Naive thymus-derived CD8-positive, alpha-beta T cell (primary cell): ENCODE measurements at regions not wholly inside any gene's neighbourhood (a gene's known extent, or its start where the extent isn't known, plus 50 kb on each side); places are given as distances from the start of the nearest gene placed in this dataset.
"Not testable (repeated sequence)": the region's sequence is repeated elsewhere in the genome, so short reads cannot be mapped to it uniquely, and the experiment has no call there.

Source experiments
- ATAC-seq, 2 donors: fragments of 150-1000 bp; cut with Tn5 transposase in 1 of 2; sonication (Bioruptor Pico), chemical (Tn5 transposase) in 1 of 2; 1 replicate in 1 of 2; 2 replicates in 1 of 2; pipeline ENCODE4 v1.10.0; 2021; ENCODE audit warnings: mild to moderate bottlenecking in 2 of 2, moderate library complexity in 2 of 2
- POLR2A ChIA-PET: fragments of 350-600 bp; sonication (Branson Sonifier 250); formaldehyde crosslinking; loops from one replicate; lab custom pipeline; 2021; ENCODE audit warnings: antibody characterized with exemption; lab: Charles Lee
- DNase-seq, 10 donors: peaks; one replicate each; pipeline versions ENCODE4 v3.0.0 to v3.0.0-alpha.2; 2020 to 2022
- H3K27ac Mint-ChIP-seq, 10 donors: one replicate each; pipeline ENCODE4 v1.8.0; 2020 to 2022; ENCODE audit warnings: mild to moderate bottlenecking in 10 of 10, mixed read lengths in 10 of 10, moderate library complexity in 4 of 10, inconsistent platforms in 1 of 10
- H3K27me3 Mint-ChIP-seq, 5 donors: one replicate each; pipeline ENCODE4 v1.8.0; 2021 to 2022; ENCODE audit warnings: mixed read lengths in 5 of 5
- H3K36me3 Mint-ChIP-seq, 3 donors: one replicate each; pipeline ENCODE4 v1.8.0; 2020 to 2022; ENCODE audit warnings: mixed read lengths in 3 of 3, mild to moderate bottlenecking in 2 of 3, inconsistent platforms in 1 of 3
- H3K4me1 Mint-ChIP-seq, 4 donors: one replicate each; pipeline ENCODE4 v1.8.0; 2021 to 2022; ENCODE audit warnings: mixed read lengths in 4 of 4
- H3K4me3 Mint-ChIP-seq, 10 donors: one replicate each; pipeline ENCODE4 v1.8.0; 2020 to 2022; ENCODE audit warnings: mild to moderate bottlenecking in 10 of 10, mixed read lengths in 10 of 10, moderate library complexity in 6 of 10, inconsistent platforms in 1 of 10
- H3K9me3 Mint-ChIP-seq, 9 donors: one replicate each; pipeline ENCODE4 v1.8.0; 2020 to 2022; ENCODE audit warnings: mixed read lengths in 9 of 9, mild to moderate bottlenecking in 3 of 9, inconsistent platforms in 1 of 9, moderate library complexity in 1 of 9

DNA sequence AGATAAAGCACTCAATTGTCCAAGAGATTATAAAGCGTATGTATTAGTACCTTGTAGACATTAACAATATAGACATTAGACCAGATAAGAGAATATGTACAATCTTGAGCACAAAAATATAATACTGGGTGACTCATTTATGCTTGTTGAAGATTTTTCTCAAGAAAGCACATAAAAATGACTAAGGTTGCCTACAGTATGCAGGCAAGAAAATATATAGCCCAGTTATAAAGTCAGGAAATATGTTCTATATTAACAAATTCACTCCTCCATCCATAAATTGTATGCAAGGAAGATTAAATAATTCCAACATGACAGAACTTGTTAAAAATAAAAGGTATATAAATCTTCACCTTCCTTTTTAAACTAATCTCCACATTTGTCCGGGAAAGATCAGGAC, 356.4 kb upstream of the SLC39A10 start:
- Mint-ChIP-seq H3K4me1 (no peaks in the 10 kb centered on the region), H3K9me3 (peaks cover 0 to 2% (median 0%) of the 10 kb centered on the region in 9 donors), H3K36me3 (peaks cover 0 to 2% (median 0%) of the 10 kb centered on the region in 3 donors), H3K27ac (no peak overlapping the region), H3K27me3 (no peaks in the 10 kb centered on the region), H3K4me3 (no peak overlapping the region)
- POLR2A ChIA-PET = no interaction called here
- DNase-seq (no peak), ATAC-seq (no peak)

DNA sequence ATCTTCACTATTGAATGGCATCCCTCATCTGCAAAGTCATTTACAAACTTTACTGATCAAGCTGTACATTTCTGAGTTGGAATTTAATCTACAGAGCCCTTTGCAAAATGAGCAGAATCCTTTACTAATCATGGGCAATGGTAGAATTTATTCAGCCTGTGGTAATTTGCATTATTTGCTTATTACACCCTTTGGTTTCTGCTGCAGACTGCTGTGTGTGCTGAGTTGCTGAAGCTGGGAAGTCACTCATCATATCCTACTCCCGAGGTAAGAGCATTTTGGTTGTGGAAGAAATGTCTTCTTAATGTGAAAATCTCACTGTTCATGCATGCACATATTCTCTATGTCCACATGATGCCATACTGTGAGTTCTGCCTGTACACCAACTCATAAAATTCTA, 357.4 kb upstream of the SLC39A10 start:
- POLR2A ChIA-PET = no interaction called here
- Mint-ChIP-seq H3K36me3 (peaks cover 0 to 5% (median 5%) of the 10 kb centered on the region in 3 donors), H3K9me3 (peaks cover 0 to 10% (median 0%) of the 10 kb centered on the region in 9 donors), H3K4me3 (no peak overlapping the region), H3K27ac (no peak overlapping the region), H3K4me1 (no peaks in the 10 kb centered on the region), H3K27me3 (no peaks in the 10 kb centered on the region)
- DNase-seq = no peak
- no peak for ATAC-seq

DNA sequence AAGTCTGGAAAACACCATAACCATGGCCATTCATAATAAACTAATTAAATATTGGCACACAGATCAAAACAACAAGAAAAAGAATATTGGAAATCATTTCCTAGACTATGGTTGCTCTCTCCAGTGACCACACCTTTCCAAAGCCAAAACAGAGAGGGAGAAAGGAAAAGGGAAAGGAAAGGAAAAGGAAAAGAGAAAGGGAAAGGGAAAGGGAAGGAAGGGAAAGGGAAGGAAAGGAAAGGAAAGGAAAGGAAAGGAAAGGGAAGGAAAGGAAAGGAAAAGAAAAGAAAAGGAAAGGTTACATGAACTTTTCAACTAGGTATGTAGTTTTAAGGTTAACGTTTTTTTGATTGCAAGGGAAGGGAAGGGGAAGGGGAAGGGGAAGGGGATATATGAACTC, 360.5 kb upstream of the SLC39A10 start:
- POLR2A ChIA-PET = no interaction called here
- H3K27ac Mint-ChIP-seq = no peak overlapping the region
- no peaks in the 10 kb centered on the region for H3K4me1 Mint-ChIP-seq
- no peaks in the 10 kb centered on the region for H3K27me3 Mint-ChIP-seq
- DNase-seq = no peak
- H3K4me3 Mint-ChIP-seq = no peak overlapping the region
- H3K9me3 Mint-ChIP-seq = peaks cover 0 to 26% (median 3%) of the 10 kb centered on the region in 9 donors
- no peak for ATAC-seq
- peaks cover 0 to 13% (median 10%) of the 10 kb centered on the region in 3 donors for H3K36me3 Mint-ChIP-seq

DNA sequence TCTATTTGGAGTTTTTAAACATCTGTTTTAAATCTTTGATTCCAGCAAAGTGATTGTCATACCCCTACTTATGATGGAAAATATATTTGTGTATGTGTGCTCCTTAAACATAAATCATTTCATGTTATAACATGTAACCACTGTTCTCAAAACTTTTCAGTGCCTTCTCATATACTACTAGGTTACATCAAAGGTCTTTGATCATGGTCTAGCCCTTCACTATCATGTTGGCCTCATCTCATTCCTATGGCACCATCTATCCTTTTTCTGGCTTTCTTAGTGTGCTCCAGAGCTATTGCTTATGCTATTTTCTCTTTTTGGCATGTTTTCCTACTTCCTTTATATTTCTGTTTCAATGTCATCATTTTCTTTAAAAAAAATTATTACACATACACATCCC, 367.9 kb upstream of the SLC39A10 start:
- POLR2A ChIA-PET = no interaction called here
- H3K27me3 Mint-ChIP-seq = no peaks in the 10 kb centered on the region
- no peak overlapping the region for H3K4me3 Mint-ChIP-seq
- H3K36me3 Mint-ChIP-seq = peaks cover 0 to 6% (median 5%) of the 10 kb centered on the region in 3 donors
- H3K4me1 Mint-ChIP-seq = no peaks in the 10 kb centered on the region
- ATAC-seq (no peak), DNase-seq (no peak)
- peaks cover 0 to 10% (median 2%) of the 10 kb centered on the region in 9 donors for H3K9me3 Mint-ChIP-seq
- H3K27ac Mint-ChIP-seq = no peak overlapping the region

DNA sequence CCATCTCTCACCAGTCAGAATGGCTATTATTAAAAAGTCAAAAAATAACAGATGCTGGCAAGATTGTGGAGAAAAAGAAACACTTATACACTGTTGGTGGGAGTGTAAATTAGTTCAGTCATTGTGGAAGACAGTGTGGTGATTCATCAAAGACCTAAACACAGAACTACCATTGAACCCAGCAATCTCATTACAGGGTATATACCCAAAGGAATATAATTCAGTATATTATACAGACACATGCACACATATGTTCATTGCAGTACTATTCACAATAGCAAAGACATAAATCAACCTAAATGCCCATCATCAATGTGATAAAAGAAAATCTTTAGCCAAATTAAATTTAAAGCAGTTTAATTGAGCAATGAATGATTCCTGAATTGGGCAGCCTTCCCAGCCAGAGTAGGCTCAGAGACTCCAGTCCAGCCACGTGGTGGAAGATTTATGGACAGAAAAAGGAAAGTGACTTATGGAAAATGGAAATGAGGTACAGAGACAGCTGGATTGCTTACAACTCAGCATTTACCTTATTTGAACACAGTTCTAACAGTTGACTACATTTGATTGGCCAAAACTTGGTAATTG, 377.1 kb upstream of the SLC39A10 start:
- no peaks in the 10 kb centered on the region for H3K9me3 Mint-ChIP-seq
- peaks cover 0 to 2% (median 0%) of the 10 kb centered on the region in 4 donors for H3K4me1 Mint-ChIP-seq
- no peak overlapping the region for H3K27ac Mint-ChIP-seq
- DNase-seq (no peak), ATAC-seq (no peak)
- no peaks in the 10 kb centered on the region for H3K36me3 Mint-ChIP-seq
- no peaks in the 10 kb centered on the region for H3K27me3 Mint-ChIP-seq
- H3K4me3 Mint-ChIP-seq = no peak overlapping the region
- POLR2A ChIA-PET = no interaction called here

DNA sequence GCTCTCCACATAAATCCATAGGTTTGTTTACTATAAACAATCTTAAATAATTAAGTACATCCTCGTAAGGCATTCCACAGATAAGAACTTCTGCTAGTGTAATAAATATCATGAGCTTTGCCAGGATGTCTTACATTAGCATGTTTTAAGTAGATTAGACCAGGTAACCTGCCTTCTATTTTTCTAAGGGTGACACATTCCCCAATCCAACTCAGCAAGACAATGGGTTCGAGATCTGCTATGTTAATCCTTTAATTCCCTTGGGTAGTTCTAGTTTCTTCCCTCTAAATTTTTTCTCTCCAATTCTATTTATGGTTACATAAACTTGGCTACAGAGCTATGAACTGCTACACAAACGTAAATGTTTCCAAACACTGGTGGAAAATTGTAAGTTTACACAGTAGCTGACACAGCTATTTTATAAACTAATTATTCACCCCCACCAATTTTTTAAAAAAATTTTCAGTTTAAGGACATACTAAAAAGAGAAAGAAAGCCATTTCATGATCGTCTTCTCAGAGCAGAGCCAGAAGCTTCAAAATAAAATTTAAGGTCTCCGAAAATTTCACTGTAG, 386.5 kb upstream of the SLC39A10 start:
- Mint-ChIP-seq H3K4me3 (no peak overlapping the region), H3K4me1 (no peaks in the 10 kb centered on the region), H3K36me3 (peaks cover 0 to 10% (median 0%) of the 10 kb centered on the region in 3 donors), H3K27ac (peak overlapping the region in 1 of 10 donors; percentile 6), H3K9me3 (peaks cover 0 to 6% (median 2%) of the 10 kb centered on the region in 9 donors), H3K27me3 (peaks cover 0 to 4% (median 0%) of the 10 kb centered on the region in 5 donors)
- DNase-seq (no peak), ATAC-seq (no peak)
- POLR2A ChIA-PET = no interaction called here

DNA sequence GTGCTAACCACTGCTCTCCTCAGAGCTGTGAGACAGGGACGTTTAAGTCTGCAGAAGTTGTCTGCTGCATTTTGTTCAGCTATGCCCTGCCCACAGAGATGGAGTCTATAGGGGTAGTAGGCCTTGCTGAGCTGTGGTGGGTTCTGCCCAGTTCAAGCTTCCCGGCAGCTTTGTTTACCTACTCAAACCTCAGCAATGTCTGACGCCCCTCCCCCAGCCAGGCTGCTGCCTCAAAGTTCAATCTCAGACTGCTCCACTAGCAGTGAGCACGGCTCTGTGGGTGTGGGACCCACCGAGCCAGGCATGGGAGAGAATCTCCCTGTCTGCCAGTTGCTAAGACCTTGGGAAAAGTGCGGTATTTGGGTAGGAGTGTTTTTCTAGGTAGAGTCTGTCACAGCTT, 387.8 kb upstream of the SLC39A10 start:
- DNase-seq = no peak
- Mint-ChIP-seq H3K4me1 (no peaks in the 10 kb centered on the region), H3K9me3 (peaks cover 0 to 11% (median 3%) of the 10 kb centered on the region in 9 donors), H3K36me3 (peaks cover 0 to 10% (median 0%) of the 10 kb centered on the region in 3 donors), H3K27me3 (peaks cover 0 to 4% (median 0%) of the 10 kb centered on the region in 5 donors), H3K4me3 (no peak overlapping the region), H3K27ac (no peak overlapping the region)
- POLR2A ChIA-PET = no interaction called here
- no peak for ATAC-seq

DNA sequence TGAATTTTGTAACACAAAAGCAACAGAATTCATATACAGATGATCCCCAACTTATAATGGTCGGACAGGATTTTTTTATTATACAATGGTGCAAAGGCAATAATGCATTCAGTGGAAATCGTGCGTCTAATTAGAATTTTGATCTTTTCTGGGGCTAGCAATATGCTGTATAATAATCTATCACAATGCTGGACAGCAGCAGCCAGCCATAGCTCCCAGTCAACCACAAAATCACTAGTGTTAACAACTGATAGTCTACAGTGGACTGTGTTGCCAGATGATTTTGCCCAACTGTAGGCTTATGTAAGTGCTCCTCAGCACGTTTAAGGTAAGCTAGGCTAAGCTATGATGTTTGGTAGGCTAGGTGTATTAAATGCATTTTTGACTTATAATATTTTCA, 399.0 kb upstream of the SLC39A10 start:
- no peak for DNase-seq
- no peak overlapping the region for H3K4me3 Mint-ChIP-seq
- no peak overlapping the region for H3K27ac Mint-ChIP-seq
- no peak for ATAC-seq
- H3K36me3 Mint-ChIP-seq = peaks cover 0 to 11% (median 0%) of the 10 kb centered on the region in 3 donors
- H3K9me3 Mint-ChIP-seq = peaks cover 0 to 21% (median 9%) of the 10 kb centered on the region in 9 donors
- POLR2A ChIA-PET = interaction anchor here (0.6 kb wide), 1 partner anchor 810 kb away, joined by 3 read pairs; the partner anchor contains the start of gene DNAH7
- peaks cover 0 to 3% (median 1%) of the 10 kb centered on the region in 5 donors for H3K27me3 Mint-ChIP-seq
- no peaks in the 10 kb centered on the region for H3K4me1 Mint-ChIP-seq

DNA sequence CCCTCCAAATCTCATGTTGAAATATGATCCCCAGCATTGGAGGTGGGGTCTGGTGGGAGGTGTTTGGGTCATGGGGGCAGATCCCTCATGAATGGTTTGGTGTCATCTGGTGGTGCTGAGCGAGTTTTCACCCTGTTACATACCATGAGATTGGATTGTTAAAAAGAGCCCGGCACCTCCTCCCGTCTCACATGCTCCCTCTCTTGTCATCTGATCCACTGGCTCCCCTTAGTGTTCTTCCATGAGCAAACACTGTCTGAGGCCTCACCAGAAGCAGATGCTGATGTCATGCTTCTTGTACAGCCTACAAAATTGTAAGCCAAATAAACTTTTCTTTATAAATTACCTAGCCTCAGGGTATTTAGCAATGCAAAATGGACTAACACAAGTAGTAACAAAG, 405.0 kb upstream of the SLC39A10 start:
- Mint-ChIP-seq H3K27ac (no peak overlapping the region), H3K4me1 (no peaks in the 10 kb centered on the region), H3K27me3 (peaks cover 0 to 3% (median 1%) of the 10 kb centered on the region in 5 donors), H3K9me3 (peaks cover 2 to 33% (median 15%) of the 10 kb centered on the region in 9 donors), H3K4me3 (no peak overlapping the region), H3K36me3 (peaks cover 0 to 21% (median 1%) of the 10 kb centered on the region in 3 donors)
- ATAC-seq (no peak), DNase-seq (no peak)
- POLR2A ChIA-PET = no interaction called here

DNA sequence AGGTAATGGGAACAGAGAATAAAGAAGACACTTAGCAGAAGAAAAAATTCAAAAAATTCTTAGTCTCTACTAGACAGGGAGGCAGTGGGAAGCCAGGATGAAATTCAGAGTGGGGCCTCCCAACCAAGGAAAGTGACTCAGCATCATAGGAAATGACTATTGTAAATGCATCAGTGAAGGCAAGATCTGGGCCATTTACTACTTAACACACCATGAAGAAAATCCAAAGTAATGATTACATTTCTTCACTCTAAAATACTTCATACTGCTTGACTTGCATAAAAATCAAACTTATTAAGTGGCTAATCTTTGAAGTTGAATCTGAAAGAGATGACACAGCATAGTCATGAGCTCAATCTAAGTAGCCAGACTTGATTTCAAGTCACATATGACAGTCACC, 405.8 kb upstream of the SLC39A10 start:
- DNase-seq (no peak), ATAC-seq (no peak)
- Mint-ChIP-seq H3K4me1 (no peaks in the 10 kb centered on the region), H3K27ac (no peak overlapping the region), H3K36me3 (peaks cover 0 to 29% (median 2%) of the 10 kb centered on the region in 3 donors), H3K27me3 (peaks cover 0 to 3% (median 1%) of the 10 kb centered on the region in 5 donors), H3K4me3 (no peak overlapping the region), H3K9me3 (peaks cover 2 to 41% (median 19%) of the 10 kb centered on the region in 9 donors)
- POLR2A ChIA-PET = no interaction called here

DNA sequence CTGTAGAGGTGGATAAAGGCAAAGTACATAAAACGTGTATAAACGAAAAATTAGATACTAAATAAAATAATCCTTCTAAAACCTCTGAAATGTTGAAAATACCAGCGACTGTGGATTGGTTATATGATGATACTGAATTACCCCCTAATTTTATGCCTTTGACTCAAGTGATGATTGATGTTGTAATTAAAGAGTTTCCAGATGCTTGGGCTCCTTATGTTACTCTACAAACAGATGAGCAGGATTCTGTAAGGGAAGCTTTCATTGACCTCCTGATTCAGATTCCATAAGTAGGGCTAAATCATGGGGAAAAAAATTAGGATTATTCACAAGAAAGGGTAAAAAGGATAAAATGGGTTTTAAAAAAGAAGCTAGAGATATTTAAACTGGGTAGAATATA, 418.2 kb upstream of the SLC39A10 start:
- Mint-ChIP-seq H3K4me1 (no peaks in the 10 kb centered on the region), H3K4me3 (no peak overlapping the region), H3K9me3 (peaks cover 0 to 12% (median 5%) of the 10 kb centered on the region in 9 donors), H3K36me3 (peaks cover 0 to 9% (median 3%) of the 10 kb centered on the region in 3 donors), H3K27me3 (no peaks in the 10 kb centered on the region), H3K27ac (no peak overlapping the region)
- ATAC-seq (no peak), DNase-seq (no peak)
- POLR2A ChIA-PET = no interaction called here

DNA sequence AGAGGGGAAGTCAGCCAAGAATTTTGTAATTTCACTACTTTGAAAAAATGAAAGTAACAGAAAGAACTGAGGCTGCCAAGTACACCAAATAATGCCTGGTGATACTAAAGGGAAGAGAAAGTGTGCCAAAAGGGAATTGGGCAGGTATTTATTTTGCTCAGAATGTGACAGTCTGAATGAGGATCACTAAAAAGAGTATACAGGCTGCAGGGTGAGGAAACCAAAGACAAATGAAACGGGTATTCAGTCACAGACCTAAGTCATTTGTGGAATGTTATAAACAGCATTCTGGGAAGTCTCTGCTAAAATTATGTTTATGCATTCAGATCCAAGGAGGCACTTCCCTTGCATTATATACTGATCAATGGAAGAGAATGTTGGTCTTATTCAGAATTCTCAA, 418.6 kb upstream of the SLC39A10 start:
- H3K9me3 Mint-ChIP-seq = peaks cover 0 to 7% (median 2%) of the 10 kb centered on the region in 9 donors
- peaks cover 0 to 6% (median 2%) of the 10 kb centered on the region in 3 donors for H3K36me3 Mint-ChIP-seq
- no peaks in the 10 kb centered on the region for H3K27me3 Mint-ChIP-seq
- no peak overlapping the region for H3K4me3 Mint-ChIP-seq
- no peak overlapping the region for H3K27ac Mint-ChIP-seq
- DNase-seq (no peak), ATAC-seq (no peak)
- H3K4me1 Mint-ChIP-seq = no peaks in the 10 kb centered on the region
- POLR2A ChIA-PET = no interaction called here

DNA sequence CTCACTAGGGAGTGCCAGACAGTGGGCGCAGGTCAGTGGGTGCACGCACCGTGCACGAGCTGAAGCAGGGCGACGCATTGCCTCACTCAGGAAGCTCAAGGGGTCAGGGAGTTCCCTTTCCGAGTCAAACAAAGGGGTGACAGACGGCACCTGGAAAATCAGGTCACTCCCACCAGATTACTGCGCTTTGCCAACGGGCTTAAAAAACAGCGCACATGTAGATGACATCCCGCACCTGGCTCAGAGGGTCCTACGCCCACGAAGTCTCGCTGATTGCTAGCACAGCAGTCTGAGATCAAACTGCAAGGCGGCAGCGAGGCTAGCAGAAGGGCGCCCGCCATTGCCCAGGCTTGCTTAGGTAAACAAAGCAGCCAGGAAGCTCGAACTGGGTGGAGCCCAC, 428.5 kb upstream of the SLC39A10 start:
- H3K27ac Mint-ChIP-seq, H3K36me3 Mint-ChIP-seq, ATAC-seq, H3K4me1 Mint-ChIP-seq, DNase-seq, POLR2A ChIA-PET, H3K4me3 Mint-ChIP-seq, H3K27me3 Mint-ChIP-seq: not testable (repeated sequence)
- H3K9me3 Mint-ChIP-seq = peaks cover 0 to 32% (median 7%) of the 10 kb centered on the region in 9 donors
